ENCODE measurements at regions not wholly inside any gene's neighbourhood (a gene's known extent, or its start where the extent isn't known, plus 50 kb on each side); places are given as distances from the start of the nearest gene placed in this dataset.

GRCh38 chr15:39392469-39393047, 188.3 kb upstream of the THBS1 start (continued):
- TF ChIP-seq TOX (CRISPR knock-in tag; IDR thresholded peaks at IDR 0.05; ENCODE audit: borderline replicate concordance): no peak
- no peak for TF ChIP-seq SNAI2 (CRISPR knock-in tag; IDR thresholded peaks at IDR 0.05)
- TF ChIP-seq ISL1 (CRISPR knock-in tag; IDR thresholded peaks at IDR 0.05): peak; percentile 23
- TF ChIP-seq ARNTL (CRISPR knock-in tag; IDR thresholded peaks at IDR 0.05; ENCODE audit: borderline replicate concordance, low read depth): no peak
- TF ChIP-seq RARB (CRISPR knock-in tag; IDR thresholded peaks at IDR 0.05): no peak
- TF ChIP-seq ESRRG (CRISPR knock-in tag; IDR thresholded peaks at IDR 0.05): no peak
- TF ChIP-seq ZNF70 (CRISPR knock-in tag; IDR thresholded peaks at IDR 0.05): no peak
- TF ChIP-seq ZNF8 (CRISPR knock-in tag; IDR thresholded peaks at IDR 0.05): 0 out of 2 replicates have a peak, but pooled peaks have one; percentile 6
- no peak for TF ChIP-seq PPARA (CRISPR knock-in tag; IDR thresholded peaks at IDR 0.05; ENCODE audit: borderline replicate concordance)
- peak; percentile 80 for TF ChIP-seq TCF4 (CRISPR knock-in tag; IDR thresholded peaks at IDR 0.05; ENCODE audit: borderline replicate concordance)
- TF ChIP-seq ZC3H10 (CRISPR knock-in tag; IDR thresholded peaks at IDR 0.05): no peak
- TF ChIP-seq CSDC2 (CRISPR knock-in tag; IDR thresholded peaks at IDR 0.05): no peak
- no peak for TF ChIP-seq ZFP3 (CRISPR knock-in tag; IDR thresholded peaks at IDR 0.05)
- 0 out of 2 replicates have a peak, but pooled peaks have one; percentile 47 for TF ChIP-seq GLIS3 (CRISPR knock-in tag; IDR thresholded peaks at IDR 0.05)
- no peak for TF ChIP-seq ZNF565 (CRISPR knock-in tag; conservative IDR thresholded peaks at IDR 0.05; ENCODE audit: low read depth)
- TF ChIP-seq BACH2 (CRISPR knock-in tag; IDR thresholded peaks at IDR 0.05; ENCODE audit: borderline replicate concordance): no peak

- TF ChIP-seq ZC3H10 (CRISPR knock-in tag; IDR thresholded peaks at IDR 0.05) (no peak), ARNTL (CRISPR knock-in tag; IDR thresholded peaks at IDR 0.05; ENCODE audit: borderline replicate concordance, low read depth) (no peak), ZFP3 (CRISPR knock-in tag; IDR thresholded peaks at IDR 0.05) (no peak), GLIS3 (CRISPR knock-in tag; IDR thresholded peaks at IDR 0.05) (no peak), ESRRG (CRISPR knock-in tag; IDR thresholded peaks at IDR 0.05) (no peak), ISL1 (CRISPR knock-in tag; IDR thresholded peaks at IDR 0.05) (no peak), CSDC2 (CRISPR knock-in tag; IDR thresholded peaks at IDR 0.05) (no peak), RARB (CRISPR knock-in tag; IDR thresholded peaks at IDR 0.05) (no peak), POU6F1 (CRISPR knock-in tag; IDR thresholded peaks at IDR 0.05; ENCODE audit: borderline replicate concordance, low read depth) (no peak), TCF4 (CRISPR knock-in tag; IDR thresholded peaks at IDR 0.05; ENCODE audit: borderline replicate concordance) (no peak), ZFP30 (CRISPR knock-in tag; IDR thresholded peaks at IDR 0.05) (no peak), BACH2 (CRISPR knock-in tag; IDR thresholded peaks at IDR 0.05; ENCODE audit: borderline replicate concordance) (no peak), ZNF8 (CRISPR knock-in tag; IDR thresholded peaks at IDR 0.05) (no peak), TSHZ2 (CRISPR knock-in tag; IDR thresholded peaks at IDR 0.05) (no peak), PPARA (CRISPR knock-in tag; IDR thresholded peaks at IDR 0.05; ENCODE audit: borderline replicate concordance) (no peak), ZNF565 (CRISPR knock-in tag; conservative IDR thresholded peaks at IDR 0.05; ENCODE audit: low read depth) (no peak), OSR1 (CRISPR knock-in tag; IDR thresholded peaks at IDR 0.05) (no peak), CSRNP3 (CRISPR knock-in tag; IDR thresholded peaks at IDR 0.05) (no peak), TOX (CRISPR knock-in tag; IDR thresholded peaks at IDR 0.05; ENCODE audit: borderline replicate concordance) (no peak)
- no peak for ATAC-seq
Measured at GRCh38 chr15:39393575-39394335, 187.1 kb upstream of the THBS1 start.

GRCh38 chr15:39394496-39394895, 186.4 kb upstream of the THBS1 start:
- ATAC-seq: no peak
- TF ChIP-seq ZNF565 (CRISPR knock-in tag; conservative IDR thresholded peaks at IDR 0.05; ENCODE audit: low read depth) (no peak), RARB (CRISPR knock-in tag; IDR thresholded peaks at IDR 0.05) (no peak), ZFP3 (CRISPR knock-in tag; IDR thresholded peaks at IDR 0.05) (no peak), TSHZ2 (CRISPR knock-in tag; IDR thresholded peaks at IDR 0.05) (no peak), ZC3H10 (CRISPR knock-in tag; IDR thresholded peaks at IDR 0.05) (no peak), ZNF70 (CRISPR knock-in tag; IDR thresholded peaks at IDR 0.05) (no peak), PATZ1 (CRISPR knock-in tag; IDR thresholded peaks at IDR 0.05; ENCODE audit: borderline replicate concordance) (no peak), CREB5 (CRISPR knock-in tag; IDR thresholded peaks at IDR 0.05; ENCODE audit: low read depth) (no peak), ISL1 (CRISPR knock-in tag; IDR thresholded peaks at IDR 0.05) (no peak), PPARA (CRISPR knock-in tag; IDR thresholded peaks at IDR 0.05; ENCODE audit: borderline replicate concordance) (no peak), CSDC2 (CRISPR knock-in tag; IDR thresholded peaks at IDR 0.05) (no peak)
